ENCODE measurements at regions not wholly inside any gene's neighbourhood (a gene's known extent, or its start where the extent isn't known, plus 50 kb on each side); places are given as distances from the start of the nearest gene placed in this dataset.
"Not testable (repeated sequence)": the region's sequence is repeated elsewhere in the genome, so short reads cannot be mapped to it uniquely, and the experiment has no call there.

DNA sequence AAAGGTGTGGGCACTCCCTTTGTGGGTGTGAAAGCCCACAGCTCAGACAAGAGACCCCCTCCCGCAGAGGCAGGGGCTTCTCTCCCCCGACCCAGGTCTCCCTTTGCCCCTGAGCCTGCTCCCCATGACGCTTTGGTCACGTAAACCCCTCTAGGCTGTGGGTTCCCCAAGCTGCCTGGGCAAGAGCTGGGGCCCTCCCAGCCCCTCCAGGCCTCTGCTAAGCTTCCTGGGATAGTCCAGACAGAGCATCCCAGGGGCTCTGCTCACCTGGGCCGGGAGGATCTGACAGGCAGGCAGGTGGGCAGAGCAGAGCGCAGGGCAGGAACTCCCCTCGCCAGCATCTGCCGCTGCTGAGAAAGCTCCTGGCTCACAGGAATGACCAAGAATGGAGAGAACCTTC, 177.3 kb downstream of the BANP start:
- in situ Hi-C loops (cut with HindIII; ENCODE audit: low sequenced_read_pairs): no loop called here

DNA sequence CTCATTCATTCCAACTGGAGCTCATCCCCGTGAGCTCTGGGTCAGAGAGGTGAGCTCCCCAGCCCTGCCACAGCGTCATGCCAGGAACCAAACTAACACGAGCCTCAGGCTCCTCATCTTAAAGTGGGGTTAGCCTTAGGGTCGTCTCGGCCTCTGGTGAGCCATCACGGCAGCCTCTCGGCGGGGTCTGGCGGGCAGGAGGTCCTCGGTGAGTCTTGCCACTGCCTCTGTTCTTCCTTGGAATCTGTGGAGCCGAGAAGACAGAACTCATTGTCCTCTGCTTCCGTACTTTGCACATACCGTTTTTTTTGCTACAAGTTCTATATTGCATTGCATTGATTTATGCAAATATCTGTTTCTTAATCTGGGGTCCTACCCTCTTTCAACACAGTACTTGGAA, 177.9 kb downstream of the BANP start:
- in situ Hi-C loops (cut with HindIII; ENCODE audit: low sequenced_read_pairs): not testable (repeated sequence)

DNA sequence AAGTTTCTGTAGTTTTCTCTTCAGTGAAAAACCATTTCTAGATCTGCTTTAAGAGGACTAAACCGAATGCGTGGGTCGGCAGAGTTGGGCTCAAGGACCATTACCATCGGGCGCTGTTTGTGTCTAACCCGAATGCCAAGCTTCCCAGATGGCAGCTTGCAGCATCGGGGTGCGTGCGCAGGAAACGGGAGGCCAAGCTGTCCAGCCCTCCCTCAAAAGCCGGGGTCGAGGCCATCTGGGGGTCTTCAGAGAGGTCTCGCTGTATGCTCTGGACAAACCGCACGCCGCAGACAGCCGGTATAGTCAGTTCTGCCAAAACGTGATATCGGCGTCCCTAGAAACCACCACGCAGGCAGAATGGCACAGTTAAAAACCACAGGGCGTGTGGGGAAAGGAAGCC, 178.8 kb downstream of the BANP start:
- in situ Hi-C loops (cut with HindIII; ENCODE audit: low sequenced_read_pairs): no loop called here

DNA sequence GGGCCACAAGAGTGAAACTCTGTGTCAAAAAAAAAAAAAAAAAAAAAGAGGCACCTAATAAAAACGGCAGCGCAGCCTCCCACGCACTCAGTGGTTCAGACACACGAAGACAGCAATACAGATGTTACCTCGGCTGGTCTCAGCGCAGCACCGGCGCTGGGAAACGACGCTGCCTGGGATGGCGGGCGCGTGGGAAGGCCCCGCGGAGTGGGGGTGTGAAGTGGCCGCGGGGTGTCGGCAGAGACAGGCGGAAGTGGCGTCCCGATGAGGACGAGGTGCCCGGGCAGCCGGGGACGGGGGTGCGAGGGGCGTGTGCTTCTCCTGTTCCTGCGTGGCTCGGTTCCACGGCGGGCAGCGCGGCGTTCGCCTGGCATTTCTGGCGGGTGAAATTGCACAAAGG, 179.4 kb downstream of the BANP start:
- in situ Hi-C loops (cut with HindIII; ENCODE audit: low sequenced_read_pairs): no loop called here

DNA sequence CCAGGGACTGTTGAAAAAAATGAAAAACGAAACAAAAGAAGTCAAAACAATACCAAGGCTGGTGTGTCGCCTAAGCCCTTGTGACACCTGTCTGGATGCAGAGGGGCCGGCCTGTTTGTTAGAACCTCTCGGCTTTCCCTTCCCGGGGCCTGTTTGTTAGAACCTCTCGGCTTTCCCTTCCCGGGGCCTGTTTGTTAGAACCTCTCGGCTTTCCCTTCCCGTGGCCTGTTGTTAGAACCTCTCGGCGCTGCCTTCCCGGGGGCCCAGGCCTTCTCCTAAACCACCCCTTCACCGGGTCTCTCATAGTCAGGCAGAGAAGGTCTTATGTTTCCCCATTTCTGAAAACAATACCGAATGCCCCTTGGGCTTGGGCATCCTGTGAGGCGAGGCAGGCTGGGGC, 180.0 kb downstream of the BANP start:
- in situ Hi-C loops (cut with HindIII; ENCODE audit: low sequenced_read_pairs): no loop called here

DNA sequence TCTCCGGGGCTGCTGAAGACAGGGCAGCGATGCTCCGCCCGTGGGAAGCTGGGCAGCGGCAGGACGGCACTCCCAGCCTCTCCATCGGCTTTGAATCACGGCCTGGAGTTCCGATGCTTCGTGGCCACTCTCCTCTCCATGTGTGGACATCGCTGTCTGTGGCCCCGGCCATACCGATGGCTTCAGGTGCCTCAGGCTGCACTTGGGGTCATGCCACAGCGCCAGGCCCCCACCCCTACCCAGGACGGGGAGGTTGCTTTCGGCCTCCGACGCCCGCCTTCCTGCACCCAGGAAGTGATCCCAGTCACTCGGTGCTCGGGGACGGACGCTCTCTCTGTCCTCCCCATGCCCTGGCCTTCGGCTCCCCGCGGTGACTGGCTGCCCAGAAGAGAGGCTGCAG, 180.7 kb downstream of the BANP start:
- in situ Hi-C loops (cut with HindIII; ENCODE audit: low sequenced_read_pairs): no loop called here

DNA sequence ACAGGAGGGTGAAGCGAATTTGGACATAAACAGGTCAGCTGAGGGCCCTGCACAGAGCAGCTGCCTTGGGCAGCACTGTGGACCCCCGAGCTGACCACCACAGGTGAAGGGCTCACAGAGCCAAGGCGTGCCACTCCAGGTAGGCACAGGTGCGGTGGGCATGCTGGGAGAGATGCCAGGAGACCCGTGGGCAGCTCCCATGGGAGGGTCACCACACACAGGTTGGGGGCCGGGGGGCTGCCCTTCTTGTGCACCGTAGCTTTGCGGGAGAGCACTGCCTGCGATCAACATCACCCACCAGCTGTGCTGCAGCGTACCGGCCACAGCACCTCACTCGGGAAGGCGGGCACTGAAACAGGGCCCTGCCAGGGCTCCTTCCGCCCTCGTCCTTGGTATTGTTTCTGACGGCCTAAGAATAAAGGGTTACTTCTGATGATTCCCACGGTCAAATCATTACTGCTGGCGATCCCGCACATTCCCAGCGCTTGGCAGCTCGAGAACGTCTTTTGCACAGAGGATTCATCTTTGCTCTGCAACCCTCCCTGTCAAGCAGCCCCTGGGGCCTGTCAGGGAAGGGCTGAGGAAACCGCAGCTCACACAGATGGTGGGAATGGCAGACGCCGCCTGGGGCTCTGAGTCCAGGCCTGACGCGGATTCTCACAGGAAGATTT, 181.7 kb downstream of the BANP start:
- in situ Hi-C loops (cut with HindIII; ENCODE audit: low sequenced_read_pairs): no loop called here

DNA sequence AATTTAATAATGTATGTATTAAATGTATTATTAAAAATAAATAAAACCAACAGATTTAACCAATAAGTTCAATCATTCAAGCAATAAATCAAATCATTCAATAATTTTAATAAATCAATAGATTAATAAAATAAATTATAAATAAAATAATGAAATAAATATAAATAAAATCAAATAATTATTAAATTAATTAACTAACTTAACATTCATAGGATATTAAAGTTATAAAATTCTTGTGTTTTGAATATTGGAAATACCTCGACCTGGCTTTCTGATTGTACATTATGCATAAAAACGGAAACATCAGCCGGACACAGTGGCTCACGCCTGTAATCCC, 182.2 kb downstream of the BANP start:
- in situ Hi-C loops (cut with HindIII; ENCODE audit: low sequenced_read_pairs): no loop called here

DNA sequence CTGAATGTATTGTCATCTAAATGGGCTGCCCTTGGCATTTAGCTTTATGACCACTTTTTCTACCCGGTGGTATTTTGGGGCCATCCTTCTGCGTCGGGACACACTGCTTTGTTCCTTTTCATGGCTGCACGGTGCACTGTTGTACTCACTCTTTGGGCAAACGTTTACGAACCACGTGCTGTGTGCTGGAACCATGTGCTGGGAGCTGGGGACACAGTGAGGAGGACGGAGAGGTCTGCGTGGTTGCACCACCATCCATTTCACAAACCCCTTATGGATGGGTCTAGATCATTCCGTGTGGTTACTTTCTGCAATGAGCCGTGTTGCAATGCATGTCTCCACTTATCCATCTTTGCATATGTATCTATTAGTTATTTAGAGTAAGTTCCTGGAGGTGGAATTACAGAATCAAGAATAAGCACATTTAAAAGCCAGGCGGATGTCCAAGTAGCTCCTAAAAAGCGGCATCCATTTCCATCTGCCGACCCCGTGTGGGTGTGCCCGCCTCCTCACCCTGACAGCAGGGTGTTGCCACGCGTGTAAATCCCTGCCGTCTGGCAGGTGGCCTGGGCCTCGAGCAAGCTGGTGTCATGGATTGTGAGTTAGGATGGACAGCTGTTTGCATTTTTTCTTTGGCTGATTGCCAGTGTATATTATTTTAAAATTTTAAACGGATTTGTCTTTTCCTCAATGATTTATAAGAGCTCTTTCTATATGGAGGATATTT, 183.1 kb downstream of the BANP start:
- in situ Hi-C loops (cut with HindIII; ENCODE audit: low sequenced_read_pairs): not testable (repeated sequence)

DNA sequence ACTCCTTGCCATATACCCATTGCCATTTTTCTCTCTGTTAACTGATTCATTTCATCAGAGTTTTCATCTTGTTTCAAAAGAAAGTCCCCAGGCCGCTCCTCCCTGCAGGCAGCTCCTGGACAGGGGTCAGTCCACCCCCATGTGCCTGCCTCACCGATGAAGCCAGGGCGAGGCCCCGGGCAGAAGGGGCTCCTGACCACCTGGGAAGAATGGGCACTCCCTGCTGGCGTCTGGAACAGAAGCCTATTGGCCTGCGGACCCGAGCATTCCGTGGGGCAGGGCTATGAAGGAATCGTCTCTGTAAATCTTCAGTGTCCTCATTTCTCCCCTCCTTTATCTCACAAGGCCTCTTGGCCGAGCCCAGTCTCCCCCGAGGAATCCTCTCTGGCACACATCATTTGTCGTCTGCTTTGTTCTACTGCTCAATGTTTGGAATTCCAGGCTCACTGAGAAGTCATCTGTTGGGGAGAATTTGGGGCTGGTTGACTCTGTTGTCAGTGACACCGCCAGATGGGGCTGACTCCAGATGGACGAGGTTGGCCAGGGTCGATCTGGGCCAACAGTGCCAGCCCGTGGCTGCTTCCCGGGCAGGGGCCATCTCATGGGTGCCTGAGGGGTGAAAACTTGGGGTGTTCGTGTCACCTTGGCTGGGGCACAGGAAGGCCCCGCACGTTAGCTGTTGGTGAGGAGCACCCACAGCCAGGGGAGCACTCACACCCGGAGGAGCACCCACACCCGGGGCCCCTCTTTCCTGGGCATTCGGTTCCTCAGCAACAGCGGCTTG, 183.9 kb downstream of the BANP start:
- in situ Hi-C loops (cut with HindIII; ENCODE audit: low sequenced_read_pairs): not testable (repeated sequence)

DNA sequence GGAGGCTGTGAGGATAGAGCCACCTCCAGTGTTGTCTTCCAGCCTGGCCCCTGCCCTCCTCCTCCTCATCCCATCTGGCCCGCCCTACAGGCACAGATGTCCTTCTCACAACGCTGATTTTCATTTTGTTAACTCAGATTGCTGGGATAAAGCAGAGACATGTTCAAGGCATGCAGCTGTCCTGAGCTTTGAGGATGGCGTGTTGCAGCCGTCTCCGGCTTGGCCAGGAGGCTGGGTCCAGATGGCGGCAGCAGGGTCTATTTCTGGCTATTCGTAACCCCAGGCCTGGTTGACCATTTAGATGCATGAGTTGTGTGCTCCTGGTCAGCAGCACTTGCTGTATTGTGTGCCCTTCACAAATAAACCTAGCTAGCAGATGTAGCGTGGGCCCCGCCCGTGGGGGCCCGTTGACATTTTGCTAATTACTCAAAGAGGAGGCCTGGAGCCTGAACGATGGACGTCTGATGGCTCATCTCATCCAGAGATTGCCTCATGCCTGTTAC, 185.0 kb downstream of the BANP start:
- in situ Hi-C loops (cut with HindIII; ENCODE audit: low sequenced_read_pairs): not testable (repeated sequence)

DNA sequence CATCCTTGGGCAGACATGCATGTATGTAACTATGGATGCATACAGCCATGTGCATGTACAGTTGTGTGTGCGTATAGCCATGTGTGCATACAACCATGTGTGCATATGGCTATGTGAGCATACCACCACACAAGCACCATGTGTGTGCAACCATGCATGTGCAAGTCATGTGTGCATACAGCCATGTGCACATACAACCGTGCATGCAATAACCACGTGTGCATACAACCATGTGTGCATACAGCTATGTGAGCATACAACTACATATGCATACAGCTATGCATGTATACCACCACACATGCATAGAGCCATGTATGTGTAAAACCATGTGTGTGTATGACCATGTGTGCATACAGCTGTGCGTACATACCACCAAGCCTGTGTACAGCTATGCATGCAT, 185.7 kb downstream of the BANP start:
- in situ Hi-C loops (cut with HindIII; ENCODE audit: low sequenced_read_pairs): not testable (repeated sequence)

DNA sequence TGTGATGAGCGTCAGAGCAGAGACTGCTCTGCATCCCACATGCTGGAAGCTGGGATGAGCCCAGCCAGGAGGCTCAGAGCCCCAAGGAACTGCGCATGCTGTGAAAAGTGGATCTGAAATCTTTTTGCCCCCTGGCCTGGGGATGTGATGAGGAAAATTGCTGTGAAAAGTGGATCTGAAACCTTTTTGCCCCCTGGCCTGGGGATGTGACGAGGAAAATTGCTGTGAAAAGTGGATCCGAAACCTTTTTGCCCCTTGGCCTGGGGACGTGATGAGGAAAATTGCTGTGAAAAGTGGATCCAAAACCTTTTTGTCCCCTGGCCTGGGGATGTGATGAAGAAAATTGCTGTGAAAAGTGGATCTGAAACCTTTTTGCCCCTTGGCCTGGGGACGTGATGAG, 187.9 kb downstream of the BANP start:
- in situ Hi-C loops (cut with HindIII; ENCODE audit: low sequenced_read_pairs): not testable (repeated sequence)

DNA sequence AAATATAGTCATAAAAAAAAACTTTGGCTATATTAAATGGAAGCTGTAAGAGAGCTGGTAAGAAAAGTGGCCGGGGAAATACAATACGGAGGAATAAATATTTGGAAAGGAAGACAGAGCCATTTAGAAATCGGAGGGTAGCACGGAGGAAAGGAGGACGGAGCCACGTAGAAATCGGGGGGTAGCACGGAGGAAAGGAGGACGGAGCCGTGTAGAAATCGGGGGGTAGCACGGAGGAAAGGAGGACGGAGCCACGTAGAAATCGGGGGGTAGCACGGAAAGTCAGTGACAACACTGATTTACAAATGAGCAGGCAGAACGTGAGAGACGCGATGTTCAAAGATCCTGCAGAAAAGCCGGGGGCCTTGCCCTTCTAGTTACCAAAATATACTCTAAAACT, 189.0 kb downstream of the BANP start:
- in situ Hi-C loops (cut with HindIII; ENCODE audit: low sequenced_read_pairs): not testable (repeated sequence)

DNA sequence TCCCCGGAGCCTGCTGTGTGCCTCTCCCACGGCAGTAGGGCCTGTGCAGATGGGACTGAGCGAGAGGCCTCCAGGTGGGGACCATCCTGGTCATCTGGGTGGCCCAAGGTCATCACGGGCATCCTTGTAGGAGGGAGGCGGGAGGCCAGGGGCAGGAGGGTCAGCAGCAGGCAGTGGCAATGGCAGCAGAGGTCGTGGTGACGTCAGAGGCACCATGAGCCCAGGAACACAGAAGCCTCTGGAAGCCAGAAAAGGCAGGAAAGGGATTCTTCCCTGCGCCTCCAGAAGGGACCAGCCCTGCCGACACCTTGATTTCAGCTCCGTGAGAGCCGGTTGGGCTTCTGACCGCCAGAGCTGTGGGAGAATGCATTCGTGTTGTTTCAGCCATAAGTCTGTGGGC, 190.3 kb downstream of the BANP start:
- in situ Hi-C loops (cut with HindIII; ENCODE audit: low sequenced_read_pairs): no loop called here

DNA sequence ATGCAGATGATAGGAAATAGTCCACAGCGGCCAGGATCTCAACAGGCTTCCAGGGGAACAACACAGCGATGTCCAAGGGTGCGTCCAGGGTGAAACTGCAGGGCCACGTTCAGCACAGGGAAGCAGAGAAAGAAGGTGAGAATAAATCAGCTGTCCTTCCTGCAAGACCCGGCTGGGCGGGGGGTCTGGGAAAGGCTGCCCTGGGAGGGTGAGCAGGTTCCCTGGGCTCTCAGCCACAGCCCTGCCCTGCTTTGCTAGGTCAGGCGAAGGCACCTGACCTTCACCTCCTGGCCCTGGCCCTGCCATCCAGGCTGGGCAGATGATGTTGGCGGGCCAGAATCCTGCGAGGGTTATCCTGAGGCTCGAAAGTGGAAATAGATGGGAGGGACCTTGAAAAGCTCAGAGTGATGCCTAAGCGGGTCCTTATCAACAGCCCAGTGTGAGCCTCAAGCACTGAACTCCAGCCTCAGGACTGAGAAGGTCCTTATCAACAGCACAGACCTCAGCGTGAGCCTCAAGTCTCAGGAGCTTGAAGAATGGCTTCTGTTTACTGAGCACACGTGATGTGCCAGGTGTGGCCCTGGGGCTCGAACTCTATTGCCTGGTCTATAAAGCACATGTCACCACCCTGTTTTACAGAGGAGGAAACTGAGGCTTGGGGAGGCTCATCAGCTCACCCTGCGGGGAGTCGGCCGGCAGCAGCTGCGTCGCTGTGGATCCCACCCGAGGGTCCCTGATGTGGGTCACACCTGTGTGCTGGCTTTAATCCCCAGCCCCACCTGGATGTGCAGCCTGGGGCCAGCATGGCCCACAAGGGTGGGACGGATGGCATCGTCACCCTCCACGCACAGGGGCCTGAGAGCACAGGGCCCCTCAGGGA, 191.1 kb downstream of the BANP start:
- in situ Hi-C loops (cut with HindIII; ENCODE audit: low sequenced_read_pairs): not testable (repeated sequence)

DNA sequence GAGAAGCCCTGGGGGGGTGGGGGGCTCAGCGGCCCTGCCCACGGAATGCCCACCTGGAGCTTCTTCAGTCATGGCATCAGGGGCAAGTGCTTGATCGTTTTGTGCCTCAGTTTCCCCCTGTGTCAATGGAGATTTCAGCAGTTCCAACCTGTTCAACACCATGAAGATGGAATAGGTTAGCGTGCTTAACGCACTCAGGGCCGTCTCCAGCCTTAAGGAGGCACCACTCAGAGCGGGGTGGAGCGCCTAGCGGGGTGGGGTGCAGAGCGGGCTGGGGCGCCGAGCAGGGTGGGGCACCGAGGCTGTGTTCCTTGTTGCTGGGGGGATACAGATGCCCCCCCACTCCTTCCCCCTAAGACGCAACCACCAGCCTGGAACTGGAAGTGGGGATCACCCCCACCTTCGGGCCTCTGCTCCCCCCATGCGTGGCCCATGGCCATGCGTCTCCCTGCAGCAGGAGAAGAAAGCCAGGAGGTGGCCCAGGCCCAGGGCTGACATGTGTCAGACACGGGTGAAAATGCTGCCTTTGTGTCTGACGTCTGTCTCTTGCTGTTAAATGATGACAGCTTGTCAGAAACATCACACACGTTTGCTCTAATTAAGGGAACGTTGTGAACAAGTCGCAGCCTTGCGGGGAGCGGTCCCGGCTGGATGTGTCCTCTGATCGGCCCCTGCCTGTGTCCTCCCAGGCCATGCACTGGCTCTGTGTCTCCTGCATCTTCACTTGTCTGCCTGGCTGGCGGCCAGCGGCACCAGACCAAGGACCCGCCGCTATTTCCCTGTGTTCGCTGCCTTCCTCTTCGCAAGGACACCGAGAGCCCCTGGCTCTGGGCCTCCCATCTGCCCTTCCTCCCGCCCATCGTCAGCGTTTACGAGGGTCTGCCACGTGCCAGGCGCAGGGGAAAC, 192.1 kb downstream of the BANP start:
- in situ Hi-C loops (cut with HindIII; ENCODE audit: low sequenced_read_pairs): not testable (repeated sequence)

DNA sequence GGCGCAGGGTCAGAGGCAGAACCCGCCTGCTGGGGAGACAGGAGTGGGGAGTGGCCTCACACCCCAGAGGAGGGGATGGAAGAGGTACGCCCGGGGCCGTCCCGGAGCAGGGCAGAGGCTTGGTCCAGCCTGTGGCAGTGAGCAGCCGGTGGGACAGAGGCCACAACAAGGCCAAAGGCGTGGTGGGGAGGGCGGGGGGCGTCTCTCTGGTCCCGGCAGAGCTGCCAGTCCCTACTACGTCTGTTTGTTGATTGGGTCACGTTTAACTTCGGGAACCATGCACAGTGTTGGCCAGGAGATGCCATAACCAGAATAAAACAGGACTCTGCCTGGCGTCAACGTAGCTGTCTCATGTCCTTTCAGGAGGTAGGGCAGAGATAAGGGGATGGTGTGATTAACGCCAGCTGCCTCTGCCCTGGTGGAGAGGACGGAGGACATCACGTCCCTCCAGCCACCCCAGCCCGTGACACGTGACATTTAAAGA, 192.8 kb downstream of the BANP start:
- in situ Hi-C loops (cut with HindIII; ENCODE audit: low sequenced_read_pairs): no loop called here

DNA sequence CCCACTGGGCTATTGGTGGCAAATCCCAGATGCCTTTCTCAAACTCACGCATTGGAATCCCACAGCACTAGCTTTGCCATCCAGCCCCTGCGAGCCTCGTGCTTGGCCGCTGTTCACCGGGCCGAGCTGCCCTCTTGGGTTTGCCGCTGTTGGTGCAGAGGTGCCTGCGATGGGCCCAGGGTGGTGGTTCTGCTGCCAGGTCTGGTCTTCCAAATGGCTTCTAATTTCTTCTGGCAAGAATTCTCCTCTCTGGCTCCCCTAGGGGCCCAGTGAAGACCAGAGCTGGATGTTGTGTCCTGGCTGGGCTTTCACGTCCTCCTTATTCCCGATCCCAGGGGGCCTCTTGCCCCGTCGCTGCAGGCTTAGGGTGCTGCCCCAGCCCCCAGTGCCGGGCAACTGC, 194.1 kb downstream of the BANP start:
- in situ Hi-C loops (cut with HindIII; ENCODE audit: low sequenced_read_pairs): not testable (repeated sequence)

Data from DLD1 (cell line).